Endothelial cell of umbilical vein (primary cell): ENCODE measurements at regions not wholly inside any gene's neighbourhood (a gene's known extent, or its start where the extent isn't known, plus 50 kb on each side); places are given as distances from the start of the nearest gene placed in this dataset.

Experiments used
- BruUV-seq: library from RNA; stranded (reverse); fragments of 400-500 nt; replicated peaks from 2 replicates; lab custom pipeline; 2021; lab: Mats Ljungman, UMichigan
- CTCF ChIA-PET: fragments of 300-600, 350-600 bp; sonication (Branson Sonifier 250); formaldehyde crosslinking; loops from one replicate; lab custom pipeline; 2021; ENCODE audit warnings: antibody characterized with exemption, inconsistent platforms; lab: Charles Lee
- POLR2A ChIA-PET: fragments of 300-600, 350-600 bp; sonication (Branson Sonifier 250); formaldehyde crosslinking; loops from one replicate; lab custom pipeline; 2021; ENCODE audit warnings: antibody characterized with exemption, inconsistent platforms; lab: Charles Lee
- DNase-seq: peaks from one replicate; pipeline ENCODE4 v3.0.0-alpha.2; 2011; ENCODE audit warnings: low read depth, low spot score
- FAIRE-seq: peaks from 2 replicates; lab custom pipeline; 2011; peaks lifted over from hg19 to GRCh38; lab: Jason Lieb, UNC
- H2AFZ ChIP-seq: 2 replicates; pipeline ENCODE4 v1.6.0; 2012; ENCODE audit warnings: low read depth, low read length, control low read depth, inconsistent platforms
- H3K27ac ChIP-seq: 2 replicates; pipeline ENCODE4 v1.5.1; 2011; ENCODE audit warnings: low read depth, mild to moderate bottlenecking, control low read depth, low read length, moderate library complexity; ENCODE audit not compliant: insufficient read depth
- H3K27me3 ChIP-seq, 2 experiments: 2 replicates each; pipeline versions ENCODE4 v1.6.0 to v1.6.1; 2011; ENCODE audit warnings: low read length in 2 of 2, mixed read lengths in 1 of 2; ENCODE audit not compliant: control insufficient read depth in 2 of 2, insufficient read depth in 2 of 2
- H3K36me3 ChIP-seq, 2 experiments: 2 replicates in 1 of 2; 3 replicates in 1 of 2; pipeline ENCODE4 v1.5.1; 2011; ENCODE audit warnings: low read length in 2 of 2, mild to moderate bottlenecking in 1 of 2, moderate library complexity in 1 of 2; ENCODE audit not compliant: control insufficient read depth in 2 of 2, insufficient read depth in 2 of 2; ENCODE audit errors: extremely low read depth in 1 of 2
- H3K4me1 ChIP-seq: 3 replicates; pipeline ENCODE4 v1.5.1; 2011; ENCODE audit warnings: mild to moderate bottlenecking, low read length; ENCODE audit not compliant: control insufficient read depth, insufficient read depth; ENCODE audit errors: extremely low read depth
- H3K4me2 ChIP-seq: 2 replicates; pipeline ENCODE4 v1.6.1; 2011; ENCODE audit warnings: low read length, control low read depth, mixed read lengths; ENCODE audit not compliant: insufficient read depth
- H3K4me3 ChIP-seq, 3 experiments: fragments of 200-600 bp in 1 of 3; sonication (generic), shearing (Covaris generic) in 1 of 3; replicated peaks in 1 of 3; 2 replicates each; pipeline ENCODE4 v1.5.1; 2011 to 2016; ENCODE audit warnings: control low read depth in 3 of 3, low read length in 3 of 3, mild to moderate bottlenecking in 2 of 3, inconsistent platforms in 1 of 3, low read depth in 1 of 3, moderate library complexity in 1 of 3; ENCODE audit not compliant: insufficient read depth in 1 of 3
- H3K79me2 ChIP-seq: 2 replicates; pipeline ENCODE4 v1.6.0; 2012; ENCODE audit warnings: low read length, inconsistent platforms; ENCODE audit not compliant: control insufficient read depth, insufficient read depth
- H3K9ac ChIP-seq: replicated peaks from 2 replicates; pipeline ENCODE3; 2011; ENCODE audit warnings: low read length, control low read depth; ENCODE audit not compliant: insufficient read depth; ENCODE audit errors: extremely low read depth
- H3K9me1 ChIP-seq: replicated peaks from 3 replicates; pipeline ENCODE4 v1.6.0; 2011; ENCODE audit warnings: mild to moderate bottlenecking, low read length; ENCODE audit not compliant: control insufficient read depth, insufficient read depth; ENCODE audit errors: extremely low read depth
- H3K9me3 ChIP-seq: replicated peaks from 2 replicates; pipeline ENCODE4 v1.5.1; 2012; ENCODE audit warnings: low read length, inconsistent platforms; ENCODE audit not compliant: control insufficient read depth, insufficient read depth
- H4K20me1 ChIP-seq: replicated peaks from 2 replicates; pipeline ENCODE3; 2011; ENCODE audit warnings: mild to moderate bottlenecking, low read length; ENCODE audit not compliant: control insufficient read depth, insufficient read depth; ENCODE audit errors: extremely low read depth
- EZH2 ChIP-seq: IDR thresholded peaks from 2 replicates; pipeline ENCODE4 v1.6.1; 2012; ENCODE audit warnings: borderline replicate concordance, low read depth, mild to moderate bottlenecking, moderate library complexity, low read length, inconsistent platforms; ENCODE audit not compliant: severe bottlenecking
- FOS ChIP-seq: IDR thresholded peaks from 2 replicates; pipeline ENCODE4 v1.6.1; 2011; ENCODE audit warnings: mild to moderate bottlenecking, low read length, moderate library complexity, borderline replicate concordance; ENCODE audit not compliant: insufficient read depth
- GATA2 ChIP-seq: IDR thresholded peaks from 2 replicates; pipeline ENCODE4 v1.7.0; 2011; ENCODE audit warnings: low read depth, mild to moderate bottlenecking, moderate library complexity, mixed read lengths, low read length; ENCODE audit not compliant: insufficient read length, insufficient read depth
- JUN ChIP-seq: IDR thresholded peaks from 2 replicates; pipeline ENCODE4 v1.6.1; 2011; ENCODE audit warnings: borderline replicate concordance, low read depth; ENCODE audit not compliant: insufficient read length, insufficient read depth
- MYC ChIP-seq: IDR thresholded peaks from one replicate; pipeline ENCODE4 v1.6.1; 2011; ENCODE audit warnings: mild to moderate bottlenecking, low read depth, low read length
- POLR2A ChIP-seq: IDR thresholded peaks from 2 replicates; pipeline ENCODE4 v1.6.1; 2012; ENCODE audit warnings: low read depth, mild to moderate bottlenecking, control low read depth, low read length
- POLR2AphosphoS5 ChIP-seq: IDR thresholded peaks from 2 replicates; pipeline ENCODE4 v1.6.1; 2012; ENCODE audit warnings: low read depth, mild to moderate bottlenecking, control low read depth, low read length, moderate library complexity; ENCODE audit not compliant: insufficient read depth
- dilution Hi-C: fragments of 300-500 bp; cut with MboI; formaldehyde crosslinking; loops from one replicate; pipeline ENCODE4 v1.15.0; 2019; ENCODE audit warnings: low sequenced_read_pairs; ENCODE audit not compliant: extremely low pct_ligation_motif_present
- intact Hi-C: fragments of 100-400 bp; cut with micrococcal nuclease; formaldehyde crosslinking; loops from one replicate; pipeline ENCODE4 v1.10.0; 2022
- TF ChIP-seq, protein P1 (sequence below): IDR thresholded peaks from 2 replicates; pipeline ENCODE4 v1.6.1; 2011; ENCODE audit not compliant: insufficient read depth, insufficient read length
- TF ChIP-seq, protein P2 (sequence below), 2 donors: IDR thresholded peaks; 1 replicate in 1 of 2; 2 replicates in 1 of 2; pipeline ENCODE4 v1.5.1; 2011; ENCODE audit warnings: low read length in 2 of 2, mild to moderate bottlenecking in 2 of 2, moderate library complexity in 2 of 2, control low read depth in 1 of 2, inconsistent platforms in 1 of 2, low read depth in 1 of 2; ENCODE audit not compliant: insufficient read depth in 1 of 2; ENCODE audit errors: extremely low read depth in 1 of 2

DNA sequence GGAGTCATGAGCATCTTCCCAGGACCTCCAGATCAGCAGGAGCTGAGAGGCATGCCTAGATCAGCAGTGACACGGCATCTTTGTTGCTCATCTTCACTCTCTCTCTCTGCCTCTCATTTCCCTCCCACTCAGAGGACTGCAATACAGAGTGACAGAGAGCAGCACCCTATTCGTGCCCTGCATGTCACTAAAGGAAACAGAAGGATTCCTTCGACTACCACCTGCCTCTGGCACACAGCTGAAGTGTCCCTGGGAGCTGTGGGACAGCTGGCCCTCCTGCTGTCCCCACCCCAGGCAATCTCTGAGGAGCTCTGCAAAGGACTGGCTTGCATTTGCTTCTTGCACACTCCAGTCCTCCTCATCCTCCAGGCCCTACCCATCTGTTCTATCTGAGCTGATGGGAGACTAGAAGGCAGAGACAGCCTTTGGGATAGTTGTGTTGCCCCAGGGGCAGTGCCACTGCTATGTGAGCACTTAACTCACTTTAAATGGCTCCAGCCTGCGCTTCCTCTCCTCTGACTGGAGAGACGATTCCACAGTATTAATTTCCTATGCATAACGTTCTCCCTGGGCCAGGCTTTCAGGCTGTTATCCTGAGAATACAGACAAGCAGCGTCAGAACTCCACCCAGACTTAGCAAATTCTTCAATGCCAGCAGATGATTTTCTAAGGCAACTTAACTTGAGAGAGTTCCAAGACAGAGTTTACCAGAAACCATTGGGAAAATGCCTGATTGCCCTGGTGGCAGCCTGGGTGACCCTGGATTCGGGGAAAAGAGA lies 167.6 kb upstream of the MAP1B start:
- TF ChIP-seq EZH2, result no peak
- no peak for TF ChIP-seq POLR2AphosphoS5
- TF ChIP-seq, protein P1, sequence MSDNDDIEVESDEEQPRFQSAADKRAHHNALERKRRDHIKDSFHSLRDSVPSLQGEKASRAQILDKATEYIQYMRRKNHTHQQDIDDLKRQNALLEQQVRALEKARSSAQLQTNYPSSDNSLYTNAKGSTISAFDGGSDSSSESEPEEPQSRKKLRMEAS, result no peak
- TF ChIP-seq, protein P2, sequence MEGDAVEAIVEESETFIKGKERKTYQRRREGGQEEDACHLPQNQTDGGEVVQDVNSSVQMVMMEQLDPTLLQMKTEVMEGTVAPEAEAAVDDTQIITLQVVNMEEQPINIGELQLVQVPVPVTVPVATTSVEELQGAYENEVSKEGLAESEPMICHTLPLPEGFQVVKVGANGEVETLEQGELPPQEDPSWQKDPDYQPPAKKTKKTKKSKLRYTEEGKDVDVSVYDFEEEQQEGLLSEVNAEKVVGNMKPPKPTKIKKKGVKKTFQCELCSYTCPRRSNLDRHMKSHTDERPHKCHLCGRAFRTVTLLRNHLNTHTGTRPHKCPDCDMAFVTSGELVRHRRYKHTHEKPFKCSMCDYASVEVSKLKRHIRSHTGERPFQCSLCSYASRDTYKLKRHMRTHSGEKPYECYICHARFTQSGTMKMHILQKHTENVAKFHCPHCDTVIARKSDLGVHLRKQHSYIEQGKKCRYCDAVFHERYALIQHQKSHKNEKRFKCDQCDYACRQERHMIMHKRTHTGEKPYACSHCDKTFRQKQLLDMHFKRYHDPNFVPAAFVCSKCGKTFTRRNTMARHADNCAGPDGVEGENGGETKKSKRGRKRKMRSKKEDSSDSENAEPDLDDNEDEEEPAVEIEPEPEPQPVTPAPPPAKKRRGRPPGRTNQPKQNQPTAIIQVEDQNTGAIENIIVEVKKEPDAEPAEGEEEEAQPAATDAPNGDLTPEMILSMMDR (IDR thresholded peaks at IDR 0.05; ENCODE audit: extremely low read depth in 1 of 2, insufficient read depth in 1 of 2, low read depth in 1 of 2, low read length in 2 of 2), result no peak
- TF ChIP-seq JUN, result no peak
- TF ChIP-seq FOS, result no peak
- no peak for TF ChIP-seq MYC
- no peak for TF ChIP-seq GATA2
- no peak for TF ChIP-seq POLR2A
- H3K4me2 ChIP-seq, result no peak overlapping the region
- H3K4me3 ChIP-seq, result no peak overlapping the region
- H3K27me3 ChIP-seq, result peaks cover 39 to 49% of the 10 kb centered on the region in 2 experiments
- no TSS peak for BruUV-seq
- H3K9ac ChIP-seq, result no peak overlapping the region
- H3K79me2 ChIP-seq, result no peaks in the 10 kb centered on the region
- intact Hi-C loops (no loop called here), dilution Hi-C loops (no loop called here)
- FAIRE-seq (no peak), DNase-seq (no peak)
- no peaks in the 10 kb centered on the region for H4K20me1 ChIP-seq
- H3K9me1 ChIP-seq, result no peaks in the 10 kb centered on the region
- H3K4me1 ChIP-seq, result no peaks in the 10 kb centered on the region
- H3K27ac ChIP-seq, result no peak overlapping the region
- ChIA-PET POLR2A (no interaction called here), CTCF (interaction anchor here (1.4 kb wide), 1 partner anchor 17 kb away, joined by 5 read pairs; no protein-coding TSS in a partner anchor)
- H2AFZ ChIP-seq, result no peak overlapping the region
- H3K36me3 ChIP-seq, result no peaks in the 10 kb centered on the region
- no peaks in the 10 kb centered on the region for H3K9me3 ChIP-seq
